ENCODE measurements at regions not wholly inside any gene's neighbourhood (a gene's known extent, or its start where the extent isn't known, plus 50 kb on each side); places are given as distances from the start of the nearest gene placed in this dataset.
"Not testable (repeated sequence)": the region's sequence is repeated elsewhere in the genome, so short reads cannot be mapped to it uniquely, and the experiment has no call there.

DNA sequence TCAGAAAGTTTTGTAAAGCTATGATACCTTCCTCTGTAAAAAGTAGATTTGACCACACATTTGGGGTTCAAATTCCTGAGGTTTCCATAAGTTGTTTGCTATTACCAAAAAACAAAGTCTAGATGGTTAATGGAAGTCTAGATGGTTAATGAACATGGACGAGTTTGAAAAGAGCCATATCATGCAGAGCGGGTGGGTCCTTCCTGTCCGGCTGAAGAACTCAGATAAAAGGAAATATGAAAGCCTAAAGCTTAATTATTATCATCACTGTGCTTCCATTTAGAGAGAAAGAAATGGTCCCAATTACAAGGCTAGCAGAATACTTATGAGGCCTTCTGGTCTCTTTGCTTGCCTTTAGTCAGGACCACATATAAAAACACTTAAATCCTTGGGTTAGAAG lies 132.1 kb upstream of the SATB1 start:
- DNase-seq = no peak
- no peaks in the 10 kb centered on the region for H3K4me1 ChIP-seq
- no peak overlapping the region for H3K27ac ChIP-seq
- H3K4me3 ChIP-seq = no peak overlapping the region
- intact Hi-C loops (cut with DNase I; ENCODE audit: low total_unique reads) = no loop called here
- H3K9me3 ChIP-seq = no peaks in the 10 kb centered on the region
- WGBS, 2 donors = 56 to 66% methylated on average over 3 of the region's 3 CpGs
- H3K36me3 ChIP-seq (ENCODE audit: low read depth, missing control alignments) = no peaks in the 10 kb centered on the region
- no peak for TF ChIP-seq POLR2A (IDR thresholded peaks at IDR 0.05)
- no peaks in the 10 kb centered on the region for H3K27me3 ChIP-seq

DNA sequence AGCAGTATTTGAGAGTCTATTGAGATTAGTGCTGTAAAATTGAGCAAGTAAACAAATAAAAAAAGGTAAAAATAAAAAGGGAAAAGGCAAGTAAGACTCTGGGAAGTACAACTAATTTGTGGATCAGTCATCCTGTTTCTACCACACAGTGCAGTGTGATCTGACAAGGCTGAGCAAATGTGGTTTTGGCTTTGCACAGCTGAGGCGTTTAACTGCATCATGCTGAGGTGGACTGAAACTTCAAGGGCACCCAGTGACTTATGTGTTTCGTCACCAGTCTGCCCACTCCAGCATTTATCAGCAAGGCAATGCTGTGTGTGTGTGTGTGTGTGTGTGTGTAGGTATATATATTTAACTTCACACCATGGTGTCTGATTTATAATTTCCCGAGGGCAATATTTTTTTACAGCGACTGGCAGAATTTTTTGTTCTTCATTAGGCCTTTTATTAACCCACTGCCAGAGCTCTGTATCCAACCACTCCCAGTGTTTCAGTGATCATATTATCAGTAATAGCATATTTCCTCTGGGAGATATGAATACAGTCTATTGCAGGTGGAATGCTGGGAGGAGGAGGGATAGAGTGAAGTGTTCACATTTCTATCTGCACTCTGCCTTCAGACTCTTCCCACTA lies 131.5 kb upstream of the SATB1 start:
- Histone ChIP-seq H3K4me3 (no peak overlapping the region), H3K36me3 (ENCODE audit: low read depth, missing control alignments) (no peaks in the 10 kb centered on the region), H3K27ac (no peak overlapping the region), H3K27me3 (no peaks in the 10 kb centered on the region), H3K9me3 (no peaks in the 10 kb centered on the region), H3K4me1 (no peaks in the 10 kb centered on the region)
- WGBS, 2 donors = 58 to 69% methylated on average over 4 of the region's 4 CpGs
- TF ChIP-seq POLR2A (IDR thresholded peaks at IDR 0.05) = no peak
- TF ChIP-seq, protein P1, sequence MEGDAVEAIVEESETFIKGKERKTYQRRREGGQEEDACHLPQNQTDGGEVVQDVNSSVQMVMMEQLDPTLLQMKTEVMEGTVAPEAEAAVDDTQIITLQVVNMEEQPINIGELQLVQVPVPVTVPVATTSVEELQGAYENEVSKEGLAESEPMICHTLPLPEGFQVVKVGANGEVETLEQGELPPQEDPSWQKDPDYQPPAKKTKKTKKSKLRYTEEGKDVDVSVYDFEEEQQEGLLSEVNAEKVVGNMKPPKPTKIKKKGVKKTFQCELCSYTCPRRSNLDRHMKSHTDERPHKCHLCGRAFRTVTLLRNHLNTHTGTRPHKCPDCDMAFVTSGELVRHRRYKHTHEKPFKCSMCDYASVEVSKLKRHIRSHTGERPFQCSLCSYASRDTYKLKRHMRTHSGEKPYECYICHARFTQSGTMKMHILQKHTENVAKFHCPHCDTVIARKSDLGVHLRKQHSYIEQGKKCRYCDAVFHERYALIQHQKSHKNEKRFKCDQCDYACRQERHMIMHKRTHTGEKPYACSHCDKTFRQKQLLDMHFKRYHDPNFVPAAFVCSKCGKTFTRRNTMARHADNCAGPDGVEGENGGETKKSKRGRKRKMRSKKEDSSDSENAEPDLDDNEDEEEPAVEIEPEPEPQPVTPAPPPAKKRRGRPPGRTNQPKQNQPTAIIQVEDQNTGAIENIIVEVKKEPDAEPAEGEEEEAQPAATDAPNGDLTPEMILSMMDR (IDR thresholded peaks at IDR 0.05) = no peak
- no peak for DNase-seq
- intact Hi-C loops (cut with DNase I; ENCODE audit: low total_unique reads) = no loop called here

DNA sequence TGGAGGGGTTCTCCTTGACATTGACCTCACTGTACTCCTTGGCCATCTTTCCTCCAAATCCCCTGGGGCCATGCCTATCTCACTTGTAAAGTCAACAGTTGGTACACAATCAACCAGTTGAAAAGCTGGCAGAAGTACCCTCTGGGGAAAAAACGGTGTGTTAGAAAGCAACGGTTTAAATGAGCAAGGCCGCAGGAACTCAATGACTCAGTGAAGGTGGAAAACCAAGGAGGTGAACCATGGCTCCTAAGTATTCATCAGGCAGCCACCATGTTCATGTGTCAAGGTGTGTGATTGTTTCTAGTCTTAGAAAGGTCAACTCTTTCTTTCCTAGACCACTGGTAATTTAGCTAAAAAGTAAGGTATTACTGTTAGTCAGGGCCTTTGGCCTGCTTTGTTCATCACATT lies 130.9 kb upstream of the SATB1 start:
- 94 to 97% methylated on average over 3 of the region's 3 CpGs for WGBS, 2 donors
- H3K27me3 ChIP-seq = no peaks in the 10 kb centered on the region
- intact Hi-C loops (cut with DNase I; ENCODE audit: low total_unique reads) = no loop called here

DNA sequence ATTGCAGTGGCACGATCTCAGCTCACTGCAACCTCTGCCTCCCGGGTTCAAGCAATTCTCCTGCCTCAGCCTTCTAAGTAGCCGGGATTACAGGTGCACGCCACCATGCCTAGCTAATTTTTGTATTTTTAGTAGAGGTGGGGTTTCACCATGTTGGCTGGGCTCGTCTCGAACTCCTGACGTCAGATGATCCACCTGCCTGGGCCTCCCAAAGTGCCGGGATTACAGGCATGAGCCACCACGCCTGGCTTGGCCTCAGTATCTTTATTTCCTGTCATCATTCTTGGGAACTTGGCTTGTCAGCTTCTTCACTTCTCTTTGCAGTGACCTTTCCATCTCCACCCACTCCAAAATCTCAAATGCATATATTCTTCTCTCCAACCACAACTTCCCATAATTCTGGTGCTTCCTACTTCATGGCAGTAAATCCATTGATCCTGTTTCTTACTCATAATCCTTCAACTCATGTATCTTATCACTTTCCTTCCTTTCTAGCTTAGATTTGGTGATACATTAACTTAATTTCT lies 127.5 kb upstream of the SATB1 start:
- not testable (repeated sequence) for H3K4me3 ChIP-seq; H3K27ac ChIP-seq; H3K36me3 ChIP-seq (ENCODE audit: low read depth, missing control alignments); H3K27me3 ChIP-seq; H3K4me1 ChIP-seq; H3K9me3 ChIP-seq; DNase-seq
- intact Hi-C loops (cut with DNase I; ENCODE audit: low total_unique reads) = loop anchor here (5.0 kb wide), 1 partner anchor 1130 kb away; no protein-coding TSS in a partner anchor
- WGBS, 2 donors = 84 to 86% methylated on average over 9 of the region's 9 CpGs

More for the DNA sequence above, 130.9 kb upstream of the SATB1 start:
- no peak overlapping the region for H3K4me3 ChIP-seq
- no peaks in the 10 kb centered on the region for H3K36me3 ChIP-seq (ENCODE audit: low read depth, missing control alignments)
- DNase-seq = no peak
- no peaks in the 10 kb centered on the region for H3K4me1 ChIP-seq
- no peak for TF ChIP-seq POLR2A (IDR thresholded peaks at IDR 0.05)
- TF ChIP-seq, protein P1 (IDR thresholded peaks at IDR 0.05) = no peak
- no peaks in the 10 kb centered on the region for H3K9me3 ChIP-seq
- H3K27ac ChIP-seq = no peak overlapping the region

DNA sequence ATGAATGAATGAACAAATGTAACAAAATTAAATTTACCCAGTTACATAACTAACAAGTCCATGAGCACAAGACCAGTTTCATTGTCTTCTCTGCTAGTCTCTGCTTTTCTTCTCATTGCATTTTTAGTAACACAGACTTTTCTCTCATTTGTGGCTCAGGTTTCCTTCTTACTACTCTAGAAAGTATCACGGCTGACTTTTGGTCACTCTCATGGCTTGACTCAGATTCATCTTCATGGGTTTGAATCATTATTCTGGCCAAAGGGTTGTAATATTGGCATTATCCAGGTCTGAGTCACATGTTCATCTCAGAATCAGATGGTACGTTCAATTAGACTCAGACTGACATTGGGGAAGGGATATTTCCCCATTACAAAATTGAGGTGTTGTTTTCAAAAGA lies 121.5 kb upstream of the SATB1 start:
- DNase-seq = no peak
- no peak for TF ChIP-seq POLR2A (IDR thresholded peaks at IDR 0.05)
- TF ChIP-seq, protein P1 (IDR thresholded peaks at IDR 0.05) = no peak
- Histone ChIP-seq H3K27me3 (no peaks in the 10 kb centered on the region), H3K36me3 (ENCODE audit: low read depth, missing control alignments) (no peaks in the 10 kb centered on the region), H3K9me3 (no peaks in the 10 kb centered on the region), H3K4me3 (no peak overlapping the region), H3K4me1 (no peaks in the 10 kb centered on the region), H3K27ac (no peak overlapping the region)
- WGBS, 2 donors = 87 to 95% methylated on average over 2 of the region's 2 CpGs
- intact Hi-C loops (cut with DNase I; ENCODE audit: low total_unique reads) = no loop called here

DNA sequence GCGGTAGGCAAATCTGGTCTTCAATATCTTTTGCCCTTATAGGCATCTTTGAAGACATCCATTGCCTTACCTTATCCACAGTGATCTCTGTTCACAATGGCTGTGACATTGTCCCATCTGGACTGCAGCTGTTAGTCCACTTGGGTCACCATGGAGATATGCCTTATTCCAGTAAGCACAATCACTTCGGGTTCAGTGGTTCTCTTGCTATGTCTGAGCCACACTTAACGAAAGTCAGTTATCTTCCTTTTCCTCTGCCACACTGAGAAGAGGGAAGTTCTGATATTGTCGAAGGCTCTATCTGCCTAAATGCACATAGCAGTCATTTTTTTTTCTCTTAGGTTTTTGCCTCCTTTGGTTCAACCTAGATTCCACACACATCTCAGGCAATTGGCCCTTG lies 119.0 kb upstream of the SATB1 start:
- no peaks in the 10 kb centered on the region for H3K36me3 ChIP-seq (ENCODE audit: low read depth, missing control alignments)
- intact Hi-C loops (cut with DNase I; ENCODE audit: low total_unique reads) = no loop called here
- H3K9me3 ChIP-seq = no peaks in the 10 kb centered on the region
- no peaks in the 10 kb centered on the region for H3K27me3 ChIP-seq
- H3K4me3 ChIP-seq = no peak overlapping the region
- 83 to 84% methylated on average over 4 of the region's 4 CpGs for WGBS, 2 donors
- DNase-seq = no peak
- no peak for TF ChIP-seq POLR2A (IDR thresholded peaks at IDR 0.05)
- TF ChIP-seq, protein P1 (IDR thresholded peaks at IDR 0.05) = no peak
- no peak overlapping the region for H3K27ac ChIP-seq
- H3K4me1 ChIP-seq = no peaks in the 10 kb centered on the region
